Natural killer cell (primary cell): ENCODE measurements at regions not wholly inside any gene's neighbourhood (a gene's known extent, or its start where the extent isn't known, plus 50 kb on each side); places are given as distances from the start of the nearest gene placed in this dataset.
"Not testable (repeated sequence)": the region's sequence is repeated elsewhere in the genome, so short reads cannot be mapped to it uniquely, and the experiment has no call there.

Experiments
- ATAC-seq, 3 donors: fragments of 150-1000 bp in 2 of 3; fragments of 200-7000 bp in 1 of 3; cut with Tn5 transposase; 1 replicate in 1 of 3; 2 replicates in 2 of 3; pipeline ENCODE4 v1.10.0; 2021; ENCODE audit warnings: mild to moderate bottlenecking in 2 of 3, moderate library complexity in 2 of 3
- DNase-seq, 2 donors: peaks; one replicate each; pipeline versions ENCODE4 v3.0.0 to v3.0.0-alpha.2; 2013 to 2021; ENCODE audit warnings: mixed read lengths in 1 of 2
- H3K27ac ChIP-seq: one replicate; pipeline ENCODE4 v1.5.1; 2013; ENCODE audit warnings: mild to moderate bottlenecking, low read length
- H3K27me3 ChIP-seq: one replicate; pipeline ENCODE4 v1.6.1; 2013; ENCODE audit warnings: low read length; ENCODE audit not compliant: control insufficient read depth, insufficient read depth
- H3K36me3 ChIP-seq: one replicate; pipeline ENCODE4 v1.6.1; 2013; ENCODE audit warnings: low read length; ENCODE audit not compliant: control insufficient read depth, insufficient read depth
- H3K4me1 ChIP-seq: one replicate; pipeline ENCODE4 v1.6.1; 2013; ENCODE audit warnings: low read length; ENCODE audit not compliant: control insufficient read depth, insufficient read depth
- H3K4me3 ChIP-seq: one replicate; pipeline ENCODE4 v1.5.1; 2013; ENCODE audit warnings: low read length
- H3K9me3 ChIP-seq: one replicate; pipeline ENCODE4 v1.6.1; 2013; ENCODE audit warnings: low read length; ENCODE audit not compliant: control insufficient read depth, insufficient read depth
- H3K27ac Mint-ChIP-seq, 2 donors: one replicate each; pipeline ENCODE4 v1.8.0; 2022; ENCODE audit warnings: mild to moderate bottlenecking in 2 of 2, mixed read lengths in 2 of 2, moderate library complexity in 1 of 2
- H3K27me3 Mint-ChIP-seq, 2 donors: one replicate each; pipeline ENCODE4 v1.8.0; 2022; ENCODE audit warnings: low read depth in 2 of 2, mixed read lengths in 2 of 2
- H3K36me3 Mint-ChIP-seq: one replicate; pipeline ENCODE4 v1.8.0; 2022; ENCODE audit warnings: mixed read lengths
- H3K4me1 Mint-ChIP-seq, 2 donors: one replicate each; pipeline ENCODE4 v1.8.0; 2022; ENCODE audit warnings: mixed read lengths in 2 of 2
- H3K4me3 Mint-ChIP-seq: one replicate; pipeline ENCODE4 v1.8.0; 2022; ENCODE audit warnings: mild to moderate bottlenecking, moderate library complexity, mixed read lengths
- H3K9me3 Mint-ChIP-seq, 2 donors: one replicate each; pipeline ENCODE4 v1.8.0; 2022; ENCODE audit warnings: mixed read lengths in 2 of 2
- WGBS: methylation state at CpG from one replicate; pipeline ENCODE4 v1.1.7; 2013; ENCODE audit warnings: missing lambda C conversion rate; ENCODE audit not compliant: insufficient coverage; 5-methylcytosine and 5-hydroxymethylcytosine counted together
- intact Hi-C: fragments of 100-400 bp; cut with micrococcal nuclease; formaldehyde crosslinking; loops from one replicate; pipeline ENCODE4 v1.14.2; 2022
- TF ChIP-seq, protein P1 (sequence below): fragments of 200-600 bp; IDR thresholded peaks from one replicate; pipeline ENCODE4 v1.8.0; 2022; ENCODE audit warnings: antibody characterized with exemption

DNA sequence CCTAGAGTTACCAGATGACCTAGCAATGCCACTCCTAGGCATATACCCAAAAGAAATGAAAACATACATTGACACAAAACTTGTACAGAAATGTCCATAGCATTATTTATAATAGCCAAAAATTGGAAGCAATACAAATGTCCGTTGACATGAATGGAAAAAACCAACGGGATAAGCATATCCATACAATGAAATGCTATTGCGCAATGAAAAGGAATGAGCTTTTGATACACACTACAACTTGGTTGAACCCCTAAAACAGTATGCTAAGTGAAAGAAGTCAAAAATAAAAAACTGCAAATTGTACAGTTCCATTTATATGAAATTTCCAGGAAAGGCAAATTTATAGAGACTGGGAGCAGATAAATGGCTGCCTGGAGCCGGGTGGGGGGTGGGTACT, 90.6 kb upstream of the G2E3 start:
- H3K9me3 Mint-ChIP-seq, result peaks cover 3 to 5% of the 10 kb centered on the region in 2 donors
- Histone ChIP-seq H3K27ac (no peak overlapping the region), H3K9me3 (no peaks in the 10 kb centered on the region), H3K4me1 (no peaks in the 10 kb centered on the region), H3K36me3 (no peaks in the 10 kb centered on the region), H3K27me3 (no peaks in the 10 kb centered on the region), H3K4me3 (no peak overlapping the region)
- no peaks in the 10 kb centered on the region for H3K4me1 Mint-ChIP-seq
- intact Hi-C loops, result no loop called here
- TF ChIP-seq, protein P1, sequence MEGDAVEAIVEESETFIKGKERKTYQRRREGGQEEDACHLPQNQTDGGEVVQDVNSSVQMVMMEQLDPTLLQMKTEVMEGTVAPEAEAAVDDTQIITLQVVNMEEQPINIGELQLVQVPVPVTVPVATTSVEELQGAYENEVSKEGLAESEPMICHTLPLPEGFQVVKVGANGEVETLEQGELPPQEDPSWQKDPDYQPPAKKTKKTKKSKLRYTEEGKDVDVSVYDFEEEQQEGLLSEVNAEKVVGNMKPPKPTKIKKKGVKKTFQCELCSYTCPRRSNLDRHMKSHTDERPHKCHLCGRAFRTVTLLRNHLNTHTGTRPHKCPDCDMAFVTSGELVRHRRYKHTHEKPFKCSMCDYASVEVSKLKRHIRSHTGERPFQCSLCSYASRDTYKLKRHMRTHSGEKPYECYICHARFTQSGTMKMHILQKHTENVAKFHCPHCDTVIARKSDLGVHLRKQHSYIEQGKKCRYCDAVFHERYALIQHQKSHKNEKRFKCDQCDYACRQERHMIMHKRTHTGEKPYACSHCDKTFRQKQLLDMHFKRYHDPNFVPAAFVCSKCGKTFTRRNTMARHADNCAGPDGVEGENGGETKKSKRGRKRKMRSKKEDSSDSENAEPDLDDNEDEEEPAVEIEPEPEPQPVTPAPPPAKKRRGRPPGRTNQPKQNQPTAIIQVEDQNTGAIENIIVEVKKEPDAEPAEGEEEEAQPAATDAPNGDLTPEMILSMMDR, result no peak
- DNase-seq, result no peak
- no peak for ATAC-seq
- no peaks in the 10 kb centered on the region for H3K36me3 Mint-ChIP-seq
- no peak overlapping the region for H3K4me3 Mint-ChIP-seq
- WGBS, result 87% methylated on average over 3 of the region's 4 CpGs
- H3K27me3 Mint-ChIP-seq, result no peaks in the 10 kb centered on the region
- H3K27ac Mint-ChIP-seq, result no peak overlapping the region

DNA sequence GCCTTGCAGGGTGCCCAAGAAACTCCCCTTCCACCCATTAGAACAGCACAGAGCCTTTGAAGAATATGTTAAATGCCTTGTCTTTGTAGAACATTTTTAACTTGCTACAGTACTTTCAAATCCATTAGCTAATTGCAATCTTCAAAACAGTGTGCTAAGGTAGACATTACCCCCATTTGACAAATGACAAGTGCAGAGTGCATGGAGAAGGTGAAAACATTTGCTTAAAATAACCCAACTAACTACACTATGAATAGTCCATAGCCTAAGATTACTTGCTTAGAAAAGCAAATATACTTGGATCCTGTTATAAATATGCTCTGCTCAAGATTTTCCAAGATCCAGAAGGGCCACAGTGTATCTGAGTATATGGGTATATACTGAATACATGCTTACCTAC, 87.0 kb upstream of the G2E3 start:
- Mint-ChIP-seq H3K36me3 (no peaks in the 10 kb centered on the region), H3K27me3 (no peaks in the 10 kb centered on the region), H3K27ac (no peak overlapping the region), H3K4me1 (no peaks in the 10 kb centered on the region), H3K4me3 (no peak overlapping the region), H3K9me3 (peaks cover 2 to 3% of the 10 kb centered on the region in 2 donors)
- ATAC-seq (no peak), DNase-seq (no peak)
- Histone ChIP-seq H3K9me3 (no peaks in the 10 kb centered on the region), H3K36me3 (no peaks in the 10 kb centered on the region), H3K27ac (no peak overlapping the region), H3K4me1 (no peaks in the 10 kb centered on the region), H3K4me3 (no peak overlapping the region), H3K27me3 (no peaks in the 10 kb centered on the region)
- TF ChIP-seq, protein P1, result no peak
- intact Hi-C loops, result no loop called here

DNA sequence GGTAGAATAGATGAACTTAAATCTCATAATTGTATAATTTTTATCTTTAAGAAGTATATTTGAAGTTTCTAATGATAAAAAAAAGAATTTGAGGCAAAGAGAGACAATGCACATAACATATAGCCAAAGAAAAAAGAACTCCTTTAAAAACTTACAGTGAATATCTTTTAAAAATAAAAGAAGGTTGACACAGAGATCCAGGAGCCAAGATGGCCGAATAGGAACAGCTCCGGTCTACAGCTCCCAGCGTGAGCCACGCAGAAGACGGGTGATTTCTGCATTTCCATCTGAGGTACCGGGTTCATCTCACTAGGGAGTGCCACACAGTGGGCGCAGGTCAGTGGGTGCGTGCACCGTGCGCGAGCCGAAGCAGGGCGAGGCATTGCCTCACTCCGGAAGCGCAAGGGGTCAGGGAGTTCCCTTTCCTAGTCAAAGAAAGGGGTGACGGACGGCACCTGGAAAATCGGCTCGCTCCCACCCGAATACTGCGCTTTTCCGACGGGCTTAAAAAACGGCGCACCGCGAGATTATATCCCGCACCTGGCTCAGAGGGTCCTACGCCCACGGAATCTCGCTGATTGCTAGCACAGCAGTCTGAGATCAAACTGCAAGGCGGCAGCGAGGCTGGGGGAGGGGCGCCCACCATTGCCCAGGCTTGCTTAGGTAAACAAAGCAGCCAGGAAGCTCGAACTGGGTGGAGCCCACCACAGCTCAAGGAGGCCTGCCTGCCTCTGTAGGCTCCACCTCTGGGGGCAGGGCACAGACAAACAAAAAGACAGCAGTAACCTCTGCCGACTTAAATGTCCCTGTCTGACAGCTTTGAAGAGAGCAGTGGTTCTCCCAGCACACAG, 84.9 kb upstream of the G2E3 start:
- H3K4me1 ChIP-seq, H3K4me1 Mint-ChIP-seq, H3K27me3 Mint-ChIP-seq, intact Hi-C loops, H3K27me3 ChIP-seq, DNase-seq, H3K9me3 ChIP-seq, H3K36me3 ChIP-seq, H3K36me3 Mint-ChIP-seq, H3K27ac Mint-ChIP-seq, ATAC-seq, H3K4me3 Mint-ChIP-seq, H3K27ac ChIP-seq, H3K9me3 Mint-ChIP-seq, H3K4me3 ChIP-seq: not testable (repeated sequence)
- WGBS, result 96% methylated on average over 28 of the region's 36 CpGs

DNA sequence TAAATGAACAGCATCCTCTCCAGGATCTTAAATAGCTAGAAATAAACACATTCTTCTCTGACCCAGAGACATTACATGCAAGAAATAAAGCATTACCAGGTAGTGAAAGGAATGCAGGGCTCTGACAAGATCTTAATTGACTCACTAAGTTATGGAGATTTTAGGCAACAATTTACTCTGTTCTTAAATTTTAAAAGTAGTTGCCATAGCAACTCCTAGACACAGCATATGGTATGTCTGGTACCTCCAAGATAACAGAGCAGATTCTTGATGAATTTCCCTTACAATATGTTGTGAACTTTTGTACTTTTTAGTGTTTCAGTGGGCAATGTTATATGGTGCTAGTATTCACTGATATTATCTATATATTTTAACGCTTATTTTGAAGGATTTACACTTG, 76.7 kb upstream of the G2E3 start:
- H3K27ac Mint-ChIP-seq, result no peak overlapping the region
- ATAC-seq, result no peak
- H3K4me1 ChIP-seq, result no peaks in the 10 kb centered on the region
- DNase-seq, result no peak
- no CpG with 5 or more reads among the region's 1 CpG for WGBS
- TF ChIP-seq, protein P1, result no peak
- no peaks in the 10 kb centered on the region for H3K36me3 Mint-ChIP-seq
- no peak overlapping the region for H3K27ac ChIP-seq
- no peak overlapping the region for H3K4me3 ChIP-seq
- H3K36me3 ChIP-seq, result no peaks in the 10 kb centered on the region
- H3K4me3 Mint-ChIP-seq, result no peak overlapping the region
- intact Hi-C loops, result no loop called here
- H3K9me3 Mint-ChIP-seq, result no peaks in the 10 kb centered on the region
- no peaks in the 10 kb centered on the region for H3K27me3 ChIP-seq
- H3K9me3 ChIP-seq, result no peaks in the 10 kb centered on the region
- no peaks in the 10 kb centered on the region for H3K4me1 Mint-ChIP-seq
- peaks cover 4 to 9% of the 10 kb centered on the region in 2 donors for H3K27me3 Mint-ChIP-seq
